ENCODE measurements at regions not wholly inside any gene's neighbourhood (a gene's known extent, or its start where the extent isn't known, plus 50 kb on each side); places are given as distances from the start of the nearest gene placed in this dataset.

GRCh38 chr11:92703449-92703830 is 266.0 kb upstream of the MTNR1B start:
- DNase-seq (ENCODE audit: low spot score), result no peak

- DNase-seq (ENCODE audit: low spot score), result no peak
Measured at GRCh38 chr11:92707173-92707619, 262.3 kb upstream of the MTNR1B start.

- no peak for DNase-seq (ENCODE audit: low spot score)
Measured at GRCh38 chr11:92707665-92708064, 261.8 kb upstream of the MTNR1B start.

GRCh38 chr11:92709329-92709728 is 260.1 kb upstream of the MTNR1B start:
- DNase-seq (ENCODE audit: low spot score), result no peak

- no peak for DNase-seq (ENCODE audit: low spot score)
Measured at GRCh38 chr11:92711926-92712325, 257.5 kb upstream of the MTNR1B start.

- DNase-seq (ENCODE audit: low spot score), result no peak
Measured at GRCh38 chr11:92714111-92714510, 255.3 kb upstream of the MTNR1B start.

- DNase-seq (ENCODE audit: low spot score), result no peak
Measured at GRCh38 chr11:92717240-92717639, 252.2 kb upstream of the MTNR1B start.

GRCh38 chr11:92720385-92720784 is 249.1 kb upstream of the MTNR1B start:
- DNase-seq (ENCODE audit: low spot score), result no peak

- no peak for DNase-seq (ENCODE audit: low spot score)
Measured at GRCh38 chr11:92725352-92725751, 244.1 kb upstream of the MTNR1B start.

- DNase-seq (ENCODE audit: low spot score), result no peak
Measured at GRCh38 chr11:92727123-92727522, 242.3 kb upstream of the MTNR1B start.

GRCh38 chr11:92727769-92728168 is 241.7 kb upstream of the MTNR1B start:
- no peak for DNase-seq (ENCODE audit: low spot score)

GRCh38 chr11:92728628-92729027 is 240.8 kb upstream of the MTNR1B start:
- DNase-seq (ENCODE audit: low spot score), result no peak

- DNase-seq (ENCODE audit: low spot score), result peak; percentile 13
Measured at GRCh38 chr11:92735039-92735438, 234.4 kb upstream of the MTNR1B start.

- no peak for DNase-seq (ENCODE audit: low spot score)
Measured at GRCh38 chr11:92738276-92738675, 231.2 kb upstream of the MTNR1B start.

GRCh38 chr11:92739041-92739440 is 230.4 kb upstream of the MTNR1B start:
- no peak for DNase-seq (ENCODE audit: low spot score)

GRCh38 chr11:92739491-92739890 is 230.0 kb upstream of the MTNR1B start:
- DNase-seq (ENCODE audit: low spot score), result no peak

GRCh38 chr11:92740276-92740675 is 229.2 kb upstream of the MTNR1B start:
- no peak for DNase-seq (ENCODE audit: low spot score)

GRCh38 chr11:92744929-92745585 is 224.4 kb upstream of the MTNR1B start:
- DNase-seq (ENCODE audit: low spot score), result no peak

GRCh38 chr11:92750794-92751193 is 218.7 kb upstream of the MTNR1B start:
- DNase-seq (ENCODE audit: low spot score), result no peak

GRCh38 chr11:92751594-92751993 is 217.9 kb upstream of the MTNR1B start:
- DNase-seq (ENCODE audit: low spot score), result no peak

- DNase-seq (ENCODE audit: low spot score), result no peak
Measured at GRCh38 chr11:92752122-92752521, 217.3 kb upstream of the MTNR1B start.

- DNase-seq (ENCODE audit: low spot score), result no peak
Measured at GRCh38 chr11:92753161-92753560, 216.3 kb upstream of the MTNR1B start.

GRCh38 chr11:92758241-92758780 is 211.1 kb upstream of the MTNR1B start:
- DNase-seq (ENCODE audit: low spot score), result no peak

- no peak for DNase-seq (ENCODE audit: low spot score)
Measured at GRCh38 chr11:92759571-92760214, 209.8 kb upstream of the MTNR1B start.
